ENCODE measurements at regions not wholly inside any gene's neighbourhood (a gene's known extent, or its start where the extent isn't known, plus 50 kb on each side); places are given as distances from the start of the nearest gene placed in this dataset.

DNA sequence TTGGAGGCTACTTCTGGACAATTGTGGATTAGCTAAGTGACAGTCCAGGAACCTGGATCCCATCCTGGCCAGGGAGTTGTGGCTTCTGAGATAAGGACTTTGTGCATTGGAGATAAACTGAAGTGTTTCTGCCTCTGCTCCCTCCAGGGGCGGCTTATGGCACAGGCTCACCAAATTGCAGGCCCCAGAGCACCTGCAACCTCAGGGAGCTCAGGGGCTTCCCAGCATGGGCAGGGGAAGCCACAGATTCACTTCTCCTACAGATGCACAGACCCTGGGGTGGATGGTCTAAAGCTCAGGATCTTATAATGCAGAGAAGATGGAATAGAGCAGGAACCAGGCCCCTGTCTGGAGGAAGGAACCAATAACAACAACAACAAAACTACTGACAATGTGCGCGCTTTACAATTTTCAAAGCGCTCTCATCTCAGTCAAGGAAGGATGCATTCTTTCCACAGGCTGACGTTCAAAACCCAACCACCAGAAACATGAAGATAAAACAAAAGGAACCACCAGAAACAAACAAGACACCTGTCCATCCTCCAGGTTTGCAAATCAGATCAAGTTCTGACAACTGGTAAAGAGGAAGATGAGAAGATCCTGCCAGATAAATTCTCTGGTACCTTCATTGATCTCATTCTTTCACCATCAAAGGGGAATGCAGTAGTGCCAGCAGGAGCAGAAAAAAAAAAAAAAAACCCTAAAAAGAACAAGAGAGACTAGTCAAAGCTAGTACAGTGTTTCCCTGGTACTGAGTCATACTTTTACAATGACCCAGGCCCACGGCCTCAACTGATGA lies 121.0 kb upstream of the IRF2BP2 start:
- no peaks in the 10 kb centered on the region for H3K36me3 ChIP-seq
- 40 to 65% methylated on average over 2 to 4 of the region's 6 CpGs for WGBS, 2 donors (ENCODE audit: low coverage in 1 of 2)
- H3K27me3 ChIP-seq: no peaks in the 10 kb centered on the region
- no peak for TF ChIP-seq POLR2AphosphoS5 (IDR thresholded peaks at IDR 0.05)
- no peak for TF ChIP-seq POLR2A (IDR thresholded peaks at IDR 0.05)
- no peak for TF ChIP-seq EP300 (IDR thresholded peaks at IDR 0.05)
- no peak overlapping the region for H3K4me3 ChIP-seq
- no peaks in the 10 kb centered on the region for H3K9me3 ChIP-seq
- H3K27ac ChIP-seq: no peak overlapping the region
- H3K4me1 ChIP-seq: peaks cover 13 to 41% (median 18%) of the 10 kb centered on the region in 3 donors
- no peak for ATAC-seq

DNA sequence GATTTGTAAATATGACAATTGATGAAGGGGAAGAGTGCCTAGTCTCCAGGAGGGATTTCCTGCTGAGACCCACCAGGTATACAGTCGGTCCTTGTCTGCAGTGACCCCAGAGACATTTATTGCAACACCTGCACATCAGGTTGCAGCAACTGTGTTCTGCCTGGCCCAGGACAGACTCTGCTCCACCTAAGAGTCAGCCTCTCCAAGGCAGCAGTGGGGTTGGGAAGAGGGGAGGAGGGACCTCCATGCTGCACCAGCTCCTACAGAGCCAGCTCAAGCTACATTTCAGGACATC lies 120.4 kb upstream of the IRF2BP2 start:
- ATAC-seq: no peak
- Histone ChIP-seq H3K27ac (no peak overlapping the region), H3K4me3 (no peak overlapping the region), H3K36me3 (no peaks in the 10 kb centered on the region), H3K27me3 (no peaks in the 10 kb centered on the region), H3K9me3 (no peaks in the 10 kb centered on the region), H3K4me1 (peaks cover 13 to 47% (median 23%) of the 10 kb centered on the region in 3 donors)
- TF ChIP-seq, protein P1, sequence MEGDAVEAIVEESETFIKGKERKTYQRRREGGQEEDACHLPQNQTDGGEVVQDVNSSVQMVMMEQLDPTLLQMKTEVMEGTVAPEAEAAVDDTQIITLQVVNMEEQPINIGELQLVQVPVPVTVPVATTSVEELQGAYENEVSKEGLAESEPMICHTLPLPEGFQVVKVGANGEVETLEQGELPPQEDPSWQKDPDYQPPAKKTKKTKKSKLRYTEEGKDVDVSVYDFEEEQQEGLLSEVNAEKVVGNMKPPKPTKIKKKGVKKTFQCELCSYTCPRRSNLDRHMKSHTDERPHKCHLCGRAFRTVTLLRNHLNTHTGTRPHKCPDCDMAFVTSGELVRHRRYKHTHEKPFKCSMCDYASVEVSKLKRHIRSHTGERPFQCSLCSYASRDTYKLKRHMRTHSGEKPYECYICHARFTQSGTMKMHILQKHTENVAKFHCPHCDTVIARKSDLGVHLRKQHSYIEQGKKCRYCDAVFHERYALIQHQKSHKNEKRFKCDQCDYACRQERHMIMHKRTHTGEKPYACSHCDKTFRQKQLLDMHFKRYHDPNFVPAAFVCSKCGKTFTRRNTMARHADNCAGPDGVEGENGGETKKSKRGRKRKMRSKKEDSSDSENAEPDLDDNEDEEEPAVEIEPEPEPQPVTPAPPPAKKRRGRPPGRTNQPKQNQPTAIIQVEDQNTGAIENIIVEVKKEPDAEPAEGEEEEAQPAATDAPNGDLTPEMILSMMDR (IDR thresholded peaks at IDR 0.05): no peak
- WGBS, 2 donors (ENCODE audit: low coverage in 1 of 2): 80% methylated on average over 1 of the region's 1 CpG; no CpG with 5 or more reads in 1 of the 2 donors

DNA sequence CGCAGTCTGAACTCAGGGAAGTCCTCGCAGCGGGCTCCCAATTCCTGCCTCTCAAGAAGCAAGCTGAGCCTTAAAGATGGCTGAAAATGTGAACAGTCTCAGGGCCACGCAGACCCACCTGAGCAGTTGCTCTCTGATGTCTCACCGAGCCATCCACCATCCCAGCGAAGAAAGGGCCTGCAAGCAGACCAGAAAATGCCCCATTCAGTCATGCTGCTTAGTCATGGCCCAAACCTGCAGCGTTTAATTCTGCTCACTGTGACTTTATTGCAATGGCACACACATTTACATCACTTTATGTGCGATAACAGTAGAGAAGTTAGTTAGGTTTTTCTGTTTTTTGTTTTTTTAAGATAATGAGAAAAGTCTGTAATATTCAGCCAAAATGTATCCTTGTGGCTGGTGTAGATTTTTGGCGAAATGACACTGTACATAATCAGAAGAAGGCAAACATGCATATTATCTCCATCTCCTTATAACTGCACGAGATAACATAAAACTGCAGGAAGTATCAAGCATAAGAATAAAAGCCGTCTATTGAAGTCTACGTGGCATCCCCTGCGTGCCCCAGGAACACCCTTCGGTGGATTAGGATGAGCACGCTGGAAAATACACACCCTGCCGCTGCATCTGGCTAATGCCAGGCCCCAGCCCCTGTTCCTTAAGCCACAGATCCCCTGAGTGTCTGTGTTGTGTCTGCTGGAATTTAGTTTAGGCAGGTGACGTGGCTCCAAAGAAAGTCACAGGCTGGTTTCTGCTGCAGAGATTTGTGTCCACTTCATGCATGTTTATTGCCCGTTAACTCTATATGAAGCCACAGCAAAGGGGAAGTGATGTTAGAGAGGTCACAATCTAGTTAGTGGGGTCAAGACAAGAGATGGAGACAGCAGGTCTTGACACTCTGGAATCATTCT lies 119.8 kb upstream of the IRF2BP2 start:
- no peaks in the 10 kb centered on the region for H3K27me3 ChIP-seq
- H3K36me3 ChIP-seq: no peaks in the 10 kb centered on the region
- WGBS, 2 donors (ENCODE audit: low coverage in 1 of 2): 91 to 93% methylated on average over 11 of the region's 18 CpGs
- TF ChIP-seq POLR2AphosphoS5 (IDR thresholded peaks at IDR 0.05) (no peak), EP300 (IDR thresholded peaks at IDR 0.05) (no peak), POLR2A (IDR thresholded peaks at IDR 0.05) (no peak)
- TF ChIP-seq, protein P1 (IDR thresholded peaks at IDR 0.05): no peak
- no peak for ATAC-seq
- H3K4me1 ChIP-seq: peaks cover 17 to 53% (median 29%) of the 10 kb centered on the region in 3 donors
- no peaks in the 10 kb centered on the region for H3K9me3 ChIP-seq
- no peak overlapping the region for H3K27ac ChIP-seq
- no peak overlapping the region for H3K4me3 ChIP-seq

DNA sequence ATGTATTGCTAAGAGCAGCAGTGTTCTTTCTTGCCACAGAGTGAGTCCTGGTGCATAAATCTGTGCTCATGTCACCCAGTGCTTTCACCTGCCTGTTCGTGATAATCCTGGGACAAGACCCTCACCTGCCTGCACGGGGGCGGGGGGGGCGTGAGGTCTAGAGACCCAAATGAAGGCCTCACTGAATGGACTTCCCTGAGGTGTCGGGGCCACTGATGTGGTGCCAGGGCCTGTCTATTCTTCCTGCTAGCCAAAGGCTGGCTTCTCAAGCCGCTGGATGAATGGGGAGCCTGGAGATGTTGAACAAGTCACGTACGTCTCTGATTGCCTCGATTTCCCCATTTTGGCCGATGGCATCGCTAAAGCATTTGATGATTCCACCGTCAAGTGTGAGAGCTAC lies 118.8 kb upstream of the IRF2BP2 start:
- H3K4me1 ChIP-seq: peaks cover 19 to 60% (median 33%) of the 10 kb centered on the region in 3 donors
- peak overlapping the region in 3 of 4 donors; percentile 95 to 99 (median 96) for H3K27ac ChIP-seq
- no peaks in the 10 kb centered on the region for H3K36me3 ChIP-seq
- no peak overlapping the region for H3K4me3 ChIP-seq
- ATAC-seq: no peak
- TF ChIP-seq POLR2A (IDR thresholded peaks at IDR 0.05): no peak
- no peak for TF ChIP-seq POLR2AphosphoS5 (IDR thresholded peaks at IDR 0.05)
- TF ChIP-seq, protein P1 (IDR thresholded peaks at IDR 0.05): no peak
- TF ChIP-seq EP300 (IDR thresholded peaks at IDR 0.05): no peak
- 96 to 100% methylated on average over 3 to 5 of the region's 12 CpGs for WGBS, 2 donors (ENCODE audit: low coverage in 1 of 2)
- H3K27me3 ChIP-seq: no peaks in the 10 kb centered on the region
- H3K9me3 ChIP-seq: no peaks in the 10 kb centered on the region

DNA sequence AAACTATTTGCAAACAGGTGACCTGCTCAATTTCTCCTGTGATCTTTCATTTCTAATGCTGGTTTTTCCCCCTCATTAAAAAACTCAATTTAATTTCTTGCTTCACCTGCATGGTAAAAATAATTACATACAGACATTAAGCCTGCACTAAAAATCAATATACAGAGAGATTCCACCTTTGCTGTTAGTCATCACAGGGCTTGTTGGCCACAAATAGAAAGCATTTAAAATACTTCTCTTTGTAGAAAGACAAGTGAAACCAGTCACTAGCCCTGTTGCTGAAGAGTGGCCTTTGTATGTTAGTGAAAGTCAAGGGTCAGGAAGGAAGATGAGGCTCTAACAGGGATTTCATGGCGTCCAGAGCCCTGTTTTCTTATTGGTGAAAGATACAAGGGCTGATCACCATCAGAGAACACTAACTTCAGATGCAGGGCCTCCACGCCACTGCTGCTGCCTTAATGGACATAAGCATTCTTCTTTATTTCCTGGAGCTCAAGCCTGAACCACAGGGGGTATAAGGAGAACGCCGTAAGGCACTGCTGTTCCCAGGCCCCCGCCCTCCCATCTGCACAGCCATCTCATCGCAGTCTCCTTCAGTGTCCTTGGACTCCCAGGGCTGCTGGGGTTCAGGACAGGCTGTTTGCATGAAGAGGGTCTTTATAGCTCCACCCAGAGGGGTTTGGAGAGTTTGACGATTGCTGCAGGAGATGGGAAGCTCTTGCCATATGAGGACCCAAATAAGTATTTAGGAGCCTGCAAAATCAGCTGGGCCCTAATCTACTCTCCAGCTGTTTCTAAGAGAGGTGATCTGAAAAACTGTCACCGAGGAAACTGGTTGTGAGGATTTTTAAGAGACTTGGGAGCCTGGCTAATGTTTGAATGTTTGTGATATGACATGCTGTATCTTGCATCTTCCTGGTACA lies 117.3 kb upstream of the IRF2BP2 start:
- Histone ChIP-seq H3K9me3 (no peaks in the 10 kb centered on the region), H3K27ac (peak overlapping the region; percentile 95 to 100 (median 98)), H3K27me3 (no peaks in the 10 kb centered on the region), H3K4me3 (no peak overlapping the region), H3K4me1 (peaks cover 31 to 75% (median 45%) of the 10 kb centered on the region in 3 donors), H3K36me3 (no peaks in the 10 kb centered on the region)
- WGBS, 2 donors (ENCODE audit: low coverage in 1 of 2): 25 to 61% methylated on average over 1 to 4 of the region's 8 CpGs
- TF ChIP-seq EP300 (IDR thresholded peaks at IDR 0.05): no peak
- no peak for ATAC-seq
